H1 (cell line): ENCODE measurements at regions not wholly inside any gene's neighbourhood (a gene's known extent, or its start where the extent isn't known, plus 50 kb on each side); places are given as distances from the start of the nearest gene placed in this dataset.

Source experiments
- CTCF ChIA-PET: fragments of 300-600 bp; sonication (Branson Sonifier 250); formaldehyde crosslinking; loops from one replicate; lab custom pipeline; 2021; ENCODE audit not compliant: partially characterized antibody; lab: Charles Lee
- POLR2A ChIA-PET: fragments of 300-600 bp; sonication (Branson Sonifier 250); formaldehyde crosslinking; loops from one replicate; lab custom pipeline; 2021; ENCODE audit warnings: inconsistent platforms; ENCODE audit not compliant: partially characterized antibody; lab: Charles Lee
- DNase-seq, 2 experiments: peaks; one replicate each; pipeline versions ENCODE4 v3.0.0 to v3.0.0-alpha.2; 2010 to 2022; ENCODE audit warnings: low spot score in 2 of 2, low read depth in 1 of 2, mixed read lengths in 1 of 2
- FAIRE-seq: peaks from 2 replicates; lab custom pipeline; 2011; peaks lifted over from hg19 to GRCh38; lab: Jason Lieb, UNC
- H2AFZ ChIP-seq: 2 replicates; pipeline ENCODE4 v1.8.1; 2012; ENCODE audit warnings: low read length, inconsistent platforms
- H2AK5ac ChIP-seq: 2 replicates; pipeline ENCODE4 v1.6.1; 2013; ENCODE audit warnings: low read depth, low read length
- H2BK120ac ChIP-seq: replicated peaks from 2 replicates; pipeline ENCODE3; 2013; ENCODE audit warnings: low read depth, low read length, inconsistent platforms
- H2BK12ac ChIP-seq: 2 replicates; pipeline ENCODE4 v1.6.1; 2013; ENCODE audit warnings: low read depth, low read length
- H2BK15ac ChIP-seq: 2 replicates; pipeline ENCODE4 v1.6.1; 2013; ENCODE audit warnings: low read length
- H2BK20ac ChIP-seq: 2 replicates; pipeline ENCODE4 v1.6.1; 2013; ENCODE audit warnings: low read length
- H2BK5ac ChIP-seq: 2 replicates; pipeline ENCODE4 v1.6.1; 2013; ENCODE audit warnings: low read depth, low read length
- H3K14ac ChIP-seq: 2 replicates; pipeline ENCODE4 v1.6.1; 2013; ENCODE audit warnings: inconsistent platforms; ENCODE audit not compliant: insufficient read length
- H3K18ac ChIP-seq: 2 replicates; pipeline ENCODE4 v1.6.1; 2013; ENCODE audit warnings: low read length; ENCODE audit errors: extremely low read depth
- H3K23ac ChIP-seq: 2 replicates; pipeline ENCODE4 v1.6.1; 2013; ENCODE audit warnings: inconsistent platforms; ENCODE audit not compliant: insufficient read length
- H3K23me2 ChIP-seq: 2 replicates; pipeline ENCODE4 v1.6.1; 2013; ENCODE audit warnings: low read depth, low read length
- H3K27ac ChIP-seq: 2 replicates; pipeline ENCODE4 v1.6.1; 2011; ENCODE audit warnings: low read depth, low read length, inconsistent platforms
- H3K27me3 ChIP-seq, 4 experiments: replicated peaks in 1 of 4; 1 replicate in 1 of 4; 2 replicates in 3 of 4; pipeline versions ENCODE4 v1.6.1 to v1.8.1; 2011 to 2013; ENCODE audit warnings: low read length in 3 of 4, mild to moderate bottlenecking in 3 of 4, inconsistent platforms in 2 of 4, mixed read lengths in 2 of 4, moderate library complexity in 1 of 4; ENCODE audit not compliant: control insufficient read depth in 3 of 4, insufficient read depth in 3 of 4; ENCODE audit errors: extremely low read depth in 1 of 4
- H3K36me3 ChIP-seq, 4 experiments: 2 replicates each; pipeline versions ENCODE4 v1.6.1 to v1.8.1; 2011 to 2013; ENCODE audit warnings: mild to moderate bottlenecking in 4 of 4, low read length in 3 of 4, moderate library complexity in 2 of 4, control low read depth in 1 of 4, inconsistent platforms in 1 of 4; ENCODE audit not compliant: insufficient read depth in 4 of 4, control insufficient read depth in 2 of 4
- H3K4ac ChIP-seq: replicated peaks from 2 replicates; pipeline ENCODE3; 2013; ENCODE audit warnings: low read length, low read depth, mixed read lengths, inconsistent platforms; ENCODE audit not compliant: insufficient read length
- H3K4me1 ChIP-seq, 4 experiments: replicated peaks in 1 of 4; 1 replicate in 1 of 4; 2 replicates in 3 of 4; pipeline versions ENCODE4 v1.6.1 to v1.8.1; 2011 to 2013; ENCODE audit warnings: low read length in 3 of 4, inconsistent platforms in 2 of 4, mixed read lengths in 1 of 4; ENCODE audit not compliant: insufficient read depth in 4 of 4, control insufficient read depth in 3 of 4
- H3K4me2 ChIP-seq, 2 experiments: 2 replicates each; pipeline versions ENCODE4 v1.6.1 to v1.8.1; 2011 to 2013; ENCODE audit warnings: low read depth in 2 of 2, low read length in 2 of 2, control low read depth in 1 of 2, inconsistent platforms in 1 of 2, mild to moderate bottlenecking in 1 of 2; ENCODE audit not compliant: insufficient read depth in 1 of 2
- H3K4me3 ChIP-seq, 4 experiments: fragments of 200-600, 300-600 bp in 1 of 4; sonication (generic), shearing (Covaris generic), sonication (Bioruptor Twin) in 1 of 4; 2 replicates each; pipeline versions ENCODE4 v1.5.1 to v1.8.1; 2011 to 2016; ENCODE audit warnings: low read length in 4 of 4, low read depth in 3 of 4, control low read depth in 2 of 4, inconsistent platforms in 2 of 4, mild to moderate bottlenecking in 2 of 4, mixed read lengths in 1 of 4, moderate library complexity in 1 of 4; ENCODE audit not compliant: insufficient read depth in 2 of 4; ENCODE audit errors: extremely low read depth in 1 of 4
- H3K56ac ChIP-seq: replicated peaks from 2 replicates; pipeline ENCODE3; 2013; ENCODE audit warnings: low read depth, mild to moderate bottlenecking, mixed read lengths, low read length, inconsistent platforms; ENCODE audit not compliant: insufficient read length
- H3K79me1 ChIP-seq: 2 replicates; pipeline ENCODE4 v1.6.1; 2013; ENCODE audit warnings: low read depth, low read length, control low read depth
- H3K79me2 ChIP-seq, 2 experiments: 2 replicates each; pipeline versions ENCODE4 v1.6.1 to v1.8.1; 2012 to 2013; ENCODE audit warnings: low read length in 2 of 2, mild to moderate bottlenecking in 2 of 2, inconsistent platforms in 1 of 2; ENCODE audit not compliant: insufficient read depth in 2 of 2, control insufficient read depth in 1 of 2
- H3K9ac ChIP-seq, 4 experiments: replicated peaks in 1 of 4; 1 replicate in 1 of 4; 2 replicates in 3 of 4; pipeline versions ENCODE4 v1.6.1 to v1.8.1; 2011 to 2013; ENCODE audit warnings: low read depth in 3 of 4, low read length in 3 of 4, control low read depth in 2 of 4, mild to moderate bottlenecking in 2 of 4, moderate library complexity in 2 of 4, inconsistent platforms in 1 of 4; ENCODE audit errors: extremely low read depth in 1 of 4
- H3K9me3 ChIP-seq, 2 experiments: 2 replicates each; pipeline versions ENCODE4 v1.6.1 to v1.8.1; 2012 to 2013; ENCODE audit warnings: mild to moderate bottlenecking in 2 of 2, moderate library complexity in 2 of 2, control low read depth in 1 of 2, inconsistent platforms in 1 of 2, low read depth in 1 of 2, low read length in 1 of 2, mixed read lengths in 1 of 2; ENCODE audit not compliant: insufficient read depth in 2 of 2
- H4K20me1 ChIP-seq, 2 experiments: replicated peaks in 1 of 2; 2 replicates each; pipeline versions ENCODE3 to v1.8.1; 2011 to 2013; ENCODE audit warnings: inconsistent platforms in 2 of 2, low read length in 2 of 2, mild to moderate bottlenecking in 1 of 2; ENCODE audit not compliant: insufficient read depth in 2 of 2, control insufficient read depth in 1 of 2
- H4K5ac ChIP-seq: 2 replicates; pipeline ENCODE4 v1.6.1; 2013; ENCODE audit warnings: low read length, low read depth, mixed read lengths, inconsistent platforms; ENCODE audit not compliant: insufficient read length
- H4K8ac ChIP-seq: 2 replicates; pipeline ENCODE4 v1.8.0; 2013; ENCODE audit warnings: mild to moderate bottlenecking, moderate library complexity, low read length, inconsistent platforms; ENCODE audit not compliant: insufficient read depth; ENCODE audit errors: extremely low read depth
- H4K91ac ChIP-seq: replicated peaks from 2 replicates; pipeline ENCODE3; 2013; ENCODE audit warnings: low read length, mixed read lengths, inconsistent platforms; ENCODE audit not compliant: insufficient read length
- EGR1 ChIP-seq: IDR thresholded peaks from 2 replicates; pipeline ENCODE4 v1.6.1; 2011; ENCODE audit warnings: low read depth, low read length, borderline replicate concordance
- WGBS, 2 experiments: shearing (Covaris generic) in 1 of 2; methylation state at CpG; one replicate each; pipeline versions ENCODE4 v1.1.6 to v1.1.7; 2013 to 2015; ENCODE audit warnings: low lambda C conversion rate in 2 of 2, mixed read lengths in 2 of 2, inconsistent platforms in 1 of 2, low coverage in 1 of 2, missing lambda C conversion rate in 1 of 2; ENCODE audit not compliant: insufficient replicate concordance in 2 of 2, insufficient coverage in 1 of 2, insufficient read length in 1 of 2; ENCODE audit errors: extremely low coverage in 1 of 2, missing lambda C conversion rate in 1 of 2; 5-methylcytosine and 5-hydroxymethylcytosine counted together

- no peak overlapping the region for H3K18ac ChIP-seq
- no peaks in the 10 kb centered on the region for H4K20me1 ChIP-seq
- H3K36me3 ChIP-seq, result no peaks in the 10 kb centered on the region
- no peaks in the 10 kb centered on the region for H3K79me1 ChIP-seq
- no peak overlapping the region for H3K4me3 ChIP-seq
- no peaks in the 10 kb centered on the region for H3K23me2 ChIP-seq
- H2AK5ac ChIP-seq, result no peak overlapping the region
- H4K8ac ChIP-seq, result no peak overlapping the region
- H2BK12ac ChIP-seq, result no peak overlapping the region
- no peak overlapping the region for H2AFZ ChIP-seq
- H3K4ac ChIP-seq, result no peak overlapping the region
- no peak overlapping the region for H3K4me2 ChIP-seq
- CTCF ChIA-PET, result interaction anchor here (0.7 to 1.2 kb wide), 5 partner anchors 44 to 257 kb away, joined by 3 to 4 read pairs (median 3); no protein-coding TSS in a partner anchor
- WGBS, 2 experiments, result 80% methylated on average over 2 of the region's 2 CpGs; no CpG with 5 or more reads in 1 of the 2 experiments
- H3K79me2 ChIP-seq, result no peaks in the 10 kb centered on the region
- no peak overlapping the region for H2BK15ac ChIP-seq
- no peak overlapping the region for H2BK120ac ChIP-seq
- no peak overlapping the region for H4K5ac ChIP-seq
- H3K14ac ChIP-seq, result no peak overlapping the region
- H4K91ac ChIP-seq, result no peak overlapping the region
- H3K27ac ChIP-seq, result no peak overlapping the region
- no peaks in the 10 kb centered on the region for H3K4me1 ChIP-seq
- H3K9ac ChIP-seq, result no peak overlapping the region
- H3K27me3 ChIP-seq, result no peaks in the 10 kb centered on the region
- H2BK20ac ChIP-seq, result no peak overlapping the region
- FAIRE-seq, result no peak
- H3K9me3 ChIP-seq, result no peaks in the 10 kb centered on the region
- H2BK5ac ChIP-seq, result no peak overlapping the region
- DNase-seq, result no peak
- no peak overlapping the region for H3K56ac ChIP-seq
- no peak overlapping the region for H3K23ac ChIP-seq
- POLR2A ChIA-PET, result no interaction called here
- TF ChIP-seq EGR1, result no peak
These were observed 93.5 kb downstream of the ZIC4 start for GRCh38 chr3:147312786-147313280.
